ENCODE measurements at regions not wholly inside any gene's neighbourhood (a gene's known extent, or its start where the extent isn't known, plus 50 kb on each side); places are given as distances from the start of the nearest gene placed in this dataset.

DNA sequence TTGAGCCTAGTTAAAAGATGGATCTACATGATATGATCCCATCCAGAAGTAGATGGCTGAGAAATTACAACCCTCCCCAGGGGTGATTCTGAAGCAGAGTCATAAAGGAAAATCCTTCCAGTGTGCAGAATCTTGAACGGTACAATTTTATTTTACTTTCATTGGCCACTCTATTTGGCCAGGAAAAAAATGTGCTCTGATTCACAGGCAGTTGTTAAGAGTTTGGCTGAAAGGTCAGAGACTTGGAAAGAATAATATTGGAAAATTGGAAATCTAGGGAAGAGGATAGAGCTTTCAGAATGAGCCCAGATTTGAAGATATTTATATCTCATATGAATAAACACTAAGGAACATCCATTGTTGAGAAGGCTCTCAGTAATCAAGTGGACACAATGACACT is 1299.3 kb upstream of the GJE1 start:
- DNase-seq (ENCODE audit: low spot score) = no peak
- TF ChIP-seq, protein P1, sequence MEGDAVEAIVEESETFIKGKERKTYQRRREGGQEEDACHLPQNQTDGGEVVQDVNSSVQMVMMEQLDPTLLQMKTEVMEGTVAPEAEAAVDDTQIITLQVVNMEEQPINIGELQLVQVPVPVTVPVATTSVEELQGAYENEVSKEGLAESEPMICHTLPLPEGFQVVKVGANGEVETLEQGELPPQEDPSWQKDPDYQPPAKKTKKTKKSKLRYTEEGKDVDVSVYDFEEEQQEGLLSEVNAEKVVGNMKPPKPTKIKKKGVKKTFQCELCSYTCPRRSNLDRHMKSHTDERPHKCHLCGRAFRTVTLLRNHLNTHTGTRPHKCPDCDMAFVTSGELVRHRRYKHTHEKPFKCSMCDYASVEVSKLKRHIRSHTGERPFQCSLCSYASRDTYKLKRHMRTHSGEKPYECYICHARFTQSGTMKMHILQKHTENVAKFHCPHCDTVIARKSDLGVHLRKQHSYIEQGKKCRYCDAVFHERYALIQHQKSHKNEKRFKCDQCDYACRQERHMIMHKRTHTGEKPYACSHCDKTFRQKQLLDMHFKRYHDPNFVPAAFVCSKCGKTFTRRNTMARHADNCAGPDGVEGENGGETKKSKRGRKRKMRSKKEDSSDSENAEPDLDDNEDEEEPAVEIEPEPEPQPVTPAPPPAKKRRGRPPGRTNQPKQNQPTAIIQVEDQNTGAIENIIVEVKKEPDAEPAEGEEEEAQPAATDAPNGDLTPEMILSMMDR (IDR thresholded peaks at IDR 0.05) = no peak
- ATAC-seq (ENCODE audit: low FRiP score) = no peak

DNA sequence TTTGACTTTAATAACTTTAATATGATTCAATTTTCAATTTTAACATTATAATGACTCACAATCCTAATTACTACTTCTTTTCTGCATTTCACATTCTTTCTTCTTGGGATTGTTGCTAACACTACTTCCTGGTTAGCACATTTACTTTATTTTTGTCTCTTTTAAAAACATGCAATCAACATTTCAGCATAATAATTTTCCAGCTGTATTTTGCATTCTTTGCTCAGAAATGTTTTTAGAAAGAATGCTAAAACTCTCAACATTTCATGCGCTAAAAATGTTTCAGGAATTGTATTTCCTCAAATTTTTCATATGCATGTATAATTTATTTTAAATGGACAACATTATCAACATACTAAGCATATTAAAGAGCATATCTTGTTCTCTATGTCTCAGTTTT is 1302.1 kb upstream of the GJE1 start:
- ATAC-seq (ENCODE audit: low FRiP score) (no peak), DNase-seq (ENCODE audit: low spot score) (no peak)
- TF ChIP-seq, protein P1 (IDR thresholded peaks at IDR 0.05) = no peak

- DNase-seq (ENCODE audit: low spot score) = no peak
- no peak for ATAC-seq (ENCODE audit: low FRiP score)
- TF ChIP-seq, protein P1 (IDR thresholded peaks at IDR 0.05) = no peak
These were observed 1303.9 kb upstream of the GJE1 start for GRCh38 chr6:140828856-140829255.

DNA sequence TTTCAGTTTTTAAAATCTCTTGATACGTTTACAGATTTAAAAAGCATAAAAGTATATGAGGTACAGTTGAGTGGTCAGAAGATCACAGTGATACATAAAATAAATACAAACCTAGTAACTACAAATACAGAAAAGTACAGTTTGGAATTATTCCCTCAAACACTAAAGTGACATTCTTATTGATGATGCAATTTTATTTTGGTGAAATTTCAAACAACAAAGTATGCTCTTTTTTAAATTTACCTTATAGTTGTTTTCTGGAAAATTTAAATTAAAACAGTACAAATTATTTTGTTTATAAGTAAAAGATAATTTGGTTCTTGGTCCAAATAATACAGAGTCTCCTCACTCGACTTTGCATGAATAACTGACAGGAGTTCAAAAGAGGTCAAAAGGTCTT is 1305.1 kb upstream of the GJE1 start:
- TF ChIP-seq, protein P1 (IDR thresholded peaks at IDR 0.05) = no peak
- ATAC-seq (ENCODE audit: low FRiP score) (no peak), DNase-seq (ENCODE audit: low spot score) (no peak)

DNA sequence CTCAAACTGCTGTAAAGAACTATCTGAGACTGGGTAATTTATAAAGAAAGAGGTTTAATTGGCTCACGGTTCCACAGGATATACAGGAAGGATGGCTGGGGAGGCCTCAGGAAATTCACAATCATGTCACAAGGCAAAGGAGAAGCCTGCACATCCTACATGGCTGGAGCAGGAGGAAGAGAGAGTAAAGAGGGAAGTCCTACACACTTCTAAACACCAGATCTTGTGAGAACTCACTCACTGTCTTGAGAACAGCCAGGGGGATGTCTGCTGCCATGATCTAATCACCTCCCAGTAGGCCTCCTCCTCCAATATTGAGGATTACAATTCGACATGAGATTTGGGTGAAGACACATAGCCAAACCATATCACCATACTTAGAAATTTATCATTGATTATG is 1307.0 kb upstream of the GJE1 start:
- DNase-seq (ENCODE audit: low spot score) = no peak
- TF ChIP-seq, protein P1 (IDR thresholded peaks at IDR 0.05) = no peak
- no peak for ATAC-seq (ENCODE audit: low FRiP score)

DNA sequence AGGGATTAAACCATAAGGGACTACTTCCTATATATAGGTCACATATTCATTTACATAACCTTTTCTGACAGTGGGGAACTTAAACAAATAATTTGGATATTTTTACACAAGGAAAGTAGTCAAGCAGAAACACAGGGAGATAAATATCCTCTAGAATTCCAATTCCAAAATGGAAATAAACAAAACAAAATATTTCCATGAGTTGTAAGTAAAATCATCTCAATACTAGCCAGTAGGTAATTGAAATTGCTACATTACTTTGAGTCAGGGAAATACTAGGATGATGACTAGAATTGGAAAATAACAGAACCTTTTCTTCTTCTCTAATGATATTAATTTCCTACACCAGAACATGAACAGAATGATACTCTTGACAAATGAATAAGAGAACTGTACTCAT is 1308.1 kb upstream of the GJE1 start:
- DNase-seq (ENCODE audit: low spot score) = no peak
- ATAC-seq (ENCODE audit: low FRiP score) = no peak
- TF ChIP-seq, protein P1 (IDR thresholded peaks at IDR 0.05) = no peak

- ATAC-seq (ENCODE audit: low FRiP score) = no peak
- TF ChIP-seq, protein P1 (IDR thresholded peaks at IDR 0.05) = no peak
- no peak for DNase-seq (ENCODE audit: low spot score)
These were observed 1311.5 kb upstream of the GJE1 start for GRCh38 chr6:140821196-140821595.
